RWPE2 (cell line): ENCODE measurements at regions not wholly inside any gene's neighbourhood (a gene's known extent, or its start where the extent isn't known, plus 50 kb on each side); places are given as distances from the start of the nearest gene placed in this dataset.

ENCODE experiments used
- ATAC-seq: fragments of 200-7000 bp; cut with Tn5 transposase; 3 replicates; pipeline ENCODE4 v1.9.1; 2021; ENCODE audit warnings: low read depth
- DNase-seq: peaks from one replicate; pipeline ENCODE4 v3.0.0-alpha.2; 2020; ENCODE audit warnings: low spot score
- H3K27ac ChIP-seq: fragments of 450-650 bp; 2 replicates; pipeline ENCODE4 v1.5.1; 2017; ENCODE audit warnings: mild to moderate bottlenecking; ENCODE audit not compliant: poor library complexity, severe bottlenecking
- H3K27me3 ChIP-seq: fragments of 250-450 bp; sonication (Bioruptor Pico); 2 replicates; pipeline ENCODE4 v1.5.1; 2021; ENCODE audit warnings: mild to moderate bottlenecking, moderate library complexity; ENCODE audit not compliant: insufficient read depth, poor library complexity, severe bottlenecking
- H3K36me3 ChIP-seq: fragments of 250-450 bp; sonication (Bioruptor Pico); 2 replicates; pipeline ENCODE4 v1.5.1; 2020; ENCODE audit warnings: low read depth, mild to moderate bottlenecking, moderate library complexity
- H3K4me1 ChIP-seq: fragments of 250-450 bp; sonication (Bioruptor Pico); 2 replicates; pipeline ENCODE4 v1.5.1; 2021; ENCODE audit warnings: mild to moderate bottlenecking, moderate library complexity; ENCODE audit not compliant: insufficient read depth, poor library complexity, severe bottlenecking
- H3K4me3 ChIP-seq: fragments of 250-450 bp; sonication (Bioruptor Pico); 2 replicates; pipeline ENCODE4 v1.5.1; 2021; ENCODE audit warnings: mild to moderate bottlenecking, moderate library complexity; ENCODE audit not compliant: severe bottlenecking
- H3K9me3 ChIP-seq: fragments of 250-450 bp; sonication (Bioruptor Pico); 2 replicates; pipeline ENCODE4 v1.5.1; 2021; ENCODE audit warnings: mild to moderate bottlenecking, moderate library complexity; ENCODE audit not compliant: severe bottlenecking
- TF ChIP-seq, protein P1 (sequence below): fragments of 450-650 bp; IDR thresholded peaks from one replicate; pipeline ENCODE4 v1.5.1; 2017; ENCODE audit warnings: mild to moderate bottlenecking, moderate library complexity; ENCODE audit not compliant: poor library complexity, severe bottlenecking

DNA sequence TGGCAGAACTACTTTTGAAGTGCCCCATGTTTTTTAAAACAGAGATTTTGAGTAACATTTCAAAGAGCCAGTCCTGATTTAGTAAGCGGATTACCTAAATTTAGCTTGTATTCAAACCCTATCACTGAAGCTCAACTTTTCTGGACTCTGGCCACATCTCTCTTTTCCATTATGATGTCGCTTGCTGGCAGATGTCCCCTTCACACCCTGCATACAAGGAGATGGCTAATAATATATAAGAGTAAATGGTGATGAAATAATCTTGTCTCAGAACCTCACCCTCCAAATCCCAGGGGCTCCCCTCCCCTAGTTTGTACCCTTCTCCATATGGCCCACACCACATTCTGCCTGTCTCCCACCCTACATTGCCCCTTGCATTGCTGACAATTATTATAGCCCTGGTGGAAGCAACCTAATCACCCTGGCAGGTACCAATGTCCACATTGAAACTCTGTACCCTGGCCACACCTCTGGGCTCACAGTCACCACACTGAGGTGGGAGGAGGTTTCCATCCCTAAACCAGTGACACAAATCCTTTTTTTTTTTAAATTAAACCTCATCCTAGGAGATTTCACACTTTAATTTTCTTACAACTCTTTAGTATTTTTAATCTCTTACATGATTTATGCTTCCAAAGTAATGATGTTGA lies 106.0 kb upstream of the SYT6 start:
- Histone ChIP-seq H3K4me1 (no peaks in the 10 kb centered on the region), H3K9me3 (no peaks in the 10 kb centered on the region), H3K36me3 (no peaks in the 10 kb centered on the region), H3K27ac (no peak overlapping the region), H3K27me3 (peaks cover 19% of the 10 kb centered on the region), H3K4me3 (no peak overlapping the region)
- ATAC-seq (no peak), DNase-seq (no peak)
- TF ChIP-seq, protein P1, sequence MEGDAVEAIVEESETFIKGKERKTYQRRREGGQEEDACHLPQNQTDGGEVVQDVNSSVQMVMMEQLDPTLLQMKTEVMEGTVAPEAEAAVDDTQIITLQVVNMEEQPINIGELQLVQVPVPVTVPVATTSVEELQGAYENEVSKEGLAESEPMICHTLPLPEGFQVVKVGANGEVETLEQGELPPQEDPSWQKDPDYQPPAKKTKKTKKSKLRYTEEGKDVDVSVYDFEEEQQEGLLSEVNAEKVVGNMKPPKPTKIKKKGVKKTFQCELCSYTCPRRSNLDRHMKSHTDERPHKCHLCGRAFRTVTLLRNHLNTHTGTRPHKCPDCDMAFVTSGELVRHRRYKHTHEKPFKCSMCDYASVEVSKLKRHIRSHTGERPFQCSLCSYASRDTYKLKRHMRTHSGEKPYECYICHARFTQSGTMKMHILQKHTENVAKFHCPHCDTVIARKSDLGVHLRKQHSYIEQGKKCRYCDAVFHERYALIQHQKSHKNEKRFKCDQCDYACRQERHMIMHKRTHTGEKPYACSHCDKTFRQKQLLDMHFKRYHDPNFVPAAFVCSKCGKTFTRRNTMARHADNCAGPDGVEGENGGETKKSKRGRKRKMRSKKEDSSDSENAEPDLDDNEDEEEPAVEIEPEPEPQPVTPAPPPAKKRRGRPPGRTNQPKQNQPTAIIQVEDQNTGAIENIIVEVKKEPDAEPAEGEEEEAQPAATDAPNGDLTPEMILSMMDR: no peak

DNA sequence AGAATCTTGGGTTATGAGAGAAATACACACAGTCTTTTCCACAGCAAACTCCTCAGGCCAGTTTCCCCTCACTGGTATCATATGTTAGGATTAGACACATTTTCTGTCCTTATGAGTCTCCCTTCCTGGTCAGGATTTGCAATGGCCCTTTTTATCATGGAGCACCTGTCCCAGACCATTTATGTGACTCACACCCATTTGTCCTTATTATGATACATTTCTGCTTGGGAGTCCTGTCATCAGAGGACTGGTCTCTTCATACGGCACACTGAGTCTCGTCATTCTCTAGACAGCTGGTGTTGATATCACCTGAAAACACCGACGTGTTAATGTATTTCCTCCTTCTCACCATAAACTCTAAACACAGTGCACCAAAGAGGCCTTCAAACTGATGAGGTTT lies 105.0 kb upstream of the SYT6 start:
- H3K27ac ChIP-seq: no peak overlapping the region
- no peaks in the 10 kb centered on the region for H3K4me1 ChIP-seq
- H3K27me3 ChIP-seq: peaks cover 19% of the 10 kb centered on the region
- ATAC-seq: no peak
- H3K9me3 ChIP-seq: no peaks in the 10 kb centered on the region
- H3K4me3 ChIP-seq: no peak overlapping the region
- no peaks in the 10 kb centered on the region for H3K36me3 ChIP-seq
- TF ChIP-seq, protein P1: no peak
- DNase-seq: no peak

DNA sequence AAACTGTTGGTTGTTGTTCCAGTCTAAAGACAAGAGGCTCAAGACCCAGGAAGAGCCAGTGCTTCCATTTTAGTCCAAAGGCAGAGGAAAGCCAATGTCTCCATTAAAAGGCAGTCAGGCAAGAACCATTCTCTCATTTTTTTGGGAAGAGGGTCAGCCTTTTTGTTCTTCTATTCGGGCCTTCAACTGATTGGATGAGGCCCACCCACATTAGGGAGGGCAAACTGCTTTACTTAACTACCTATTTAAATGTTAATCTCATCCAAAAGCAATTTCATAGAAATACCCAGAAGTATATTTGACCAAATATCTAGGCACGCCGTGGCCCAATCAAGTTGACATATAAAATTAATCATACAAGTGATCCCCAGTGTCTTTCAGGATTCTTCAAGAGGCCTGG lies 104.4 kb upstream of the SYT6 start:
- no peak for DNase-seq
- H3K4me1 ChIP-seq: no peaks in the 10 kb centered on the region
- H3K4me3 ChIP-seq: no peak overlapping the region
- no peaks in the 10 kb centered on the region for H3K9me3 ChIP-seq
- ATAC-seq: no peak
- no peaks in the 10 kb centered on the region for H3K36me3 ChIP-seq
- TF ChIP-seq, protein P1: no peak
- H3K27ac ChIP-seq: no peak overlapping the region
- H3K27me3 ChIP-seq: peaks cover 19% of the 10 kb centered on the region

DNA sequence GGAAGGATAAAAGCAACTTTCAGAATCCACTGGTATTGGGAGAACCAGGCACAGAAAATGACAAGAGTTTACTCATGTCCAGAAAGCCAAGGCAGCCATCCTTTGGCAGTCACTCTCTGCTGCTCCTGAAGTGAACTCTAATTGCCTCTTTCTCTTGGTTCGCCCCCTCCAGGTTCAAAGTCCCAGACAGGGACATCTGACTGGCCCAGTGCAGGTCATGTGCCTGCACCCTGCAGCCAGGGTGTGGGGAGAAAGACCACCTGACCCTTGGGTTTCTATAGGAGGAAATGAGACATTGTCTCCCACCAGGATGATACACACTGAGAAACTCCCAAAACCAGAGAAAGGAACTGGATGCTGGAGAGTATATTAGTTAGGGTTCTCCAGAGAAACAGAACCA lies 103.9 kb upstream of the SYT6 start:
- no peak overlapping the region for H3K4me3 ChIP-seq
- DNase-seq: no peak
- no peaks in the 10 kb centered on the region for H3K4me1 ChIP-seq
- ATAC-seq: no peak
- no peaks in the 10 kb centered on the region for H3K9me3 ChIP-seq
- no peaks in the 10 kb centered on the region for H3K36me3 ChIP-seq
- TF ChIP-seq, protein P1: no peak
- H3K27me3 ChIP-seq: peaks cover 15% of the 10 kb centered on the region
- H3K27ac ChIP-seq: no peak overlapping the region

DNA sequence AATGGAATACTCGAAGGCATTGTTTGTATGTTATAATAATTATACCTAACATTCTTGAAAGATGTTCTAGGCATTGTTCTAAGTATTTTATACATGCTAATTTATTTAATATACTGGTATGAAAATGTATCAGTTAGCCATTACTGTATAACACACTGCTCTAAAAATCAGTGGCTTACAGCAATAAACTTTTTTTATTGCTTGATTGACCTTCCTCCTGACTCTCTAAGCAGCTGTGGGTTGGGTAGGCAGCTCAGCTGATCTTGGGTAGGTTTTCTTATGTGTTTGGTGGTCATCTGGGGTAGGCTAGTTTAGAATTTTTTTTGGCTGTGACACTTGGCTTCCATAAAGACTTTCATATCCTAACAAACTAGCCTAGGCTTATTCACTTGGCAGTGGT lies 100.2 kb upstream of the SYT6 start:
- H3K9me3 ChIP-seq: no peaks in the 10 kb centered on the region
- no peaks in the 10 kb centered on the region for H3K4me1 ChIP-seq
- no peak overlapping the region for H3K27ac ChIP-seq
- TF ChIP-seq, protein P1: no peak
- no peak for DNase-seq
- no peaks in the 10 kb centered on the region for H3K27me3 ChIP-seq
- no peak overlapping the region for H3K4me3 ChIP-seq
- ATAC-seq: no peak
- H3K36me3 ChIP-seq: no peaks in the 10 kb centered on the region
